HG02678 (cell line): ENCODE measurements at regions not wholly inside any gene's neighbourhood (a gene's known extent, or its start where the extent isn't known, plus 50 kb on each side); places are given as distances from the start of the nearest gene placed in this dataset.
"Not testable (repeated sequence)": the region's sequence is repeated elsewhere in the genome, so short reads cannot be mapped to it uniquely, and the experiment has no call there.

Experiments
- ATAC-seq: cut with Tn5 transposase; IDR thresholded peaks from one replicate; pipeline ENCODE4 v1.9.1; 2021; ENCODE audit warnings: mild to moderate bottlenecking, moderate library complexity; ENCODE audit not compliant: unreplicated experiment

- ATAC-seq = no peak
These were observed 300.3 kb downstream of the NPHP4 start for GRCh38 chr1:5691795-5692509.

DNA sequence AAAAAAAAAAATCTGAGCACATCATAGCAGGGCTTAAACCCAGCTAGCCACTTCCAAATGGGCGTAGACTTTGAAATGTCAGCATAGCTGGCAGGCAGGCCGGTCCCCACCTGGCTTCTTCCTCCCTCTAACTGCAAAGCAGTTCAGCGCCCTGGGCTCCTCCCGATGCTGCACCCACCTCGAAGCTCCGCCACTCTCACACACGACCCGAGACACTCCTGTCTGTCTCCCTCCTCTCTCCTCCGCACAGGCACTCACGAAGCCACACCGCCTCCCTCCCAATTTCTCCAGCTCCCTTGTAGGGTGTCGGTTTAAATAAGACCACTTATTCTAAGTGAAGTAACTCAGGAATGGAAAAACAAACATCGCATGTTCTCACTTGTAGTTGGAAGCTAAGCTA lies 301.3 kb downstream of the NPHP4 start:
- ATAC-seq = no peak

DNA sequence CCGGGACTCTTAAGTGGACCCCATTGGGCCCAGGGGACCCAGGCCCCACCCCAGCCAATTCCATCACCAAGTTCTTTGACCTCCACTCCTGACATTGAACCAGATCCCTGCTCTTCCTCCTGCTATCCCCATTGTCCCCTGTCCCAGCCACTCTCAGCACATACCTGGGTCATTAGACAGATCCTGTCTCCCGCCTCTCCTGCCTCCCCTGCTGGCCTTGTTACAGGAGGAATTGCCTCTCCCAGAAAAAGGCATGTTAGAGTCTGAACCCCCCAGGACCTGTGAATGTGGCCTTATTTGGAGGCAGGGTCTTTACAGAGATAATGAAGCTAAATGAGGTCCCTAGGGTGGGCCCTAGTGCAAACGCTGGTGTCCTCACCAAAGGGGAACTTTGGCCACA lies 301.9 kb downstream of the NPHP4 start:
- ATAC-seq = no peak

GRCh38 chr1:5688081-5689077 lies 303.8 kb downstream of the NPHP4 start:
- no peak for ATAC-seq

GRCh38 chr1:5686925-5687706 lies 305.1 kb downstream of the NPHP4 start:
- ATAC-seq = no peak

DNA sequence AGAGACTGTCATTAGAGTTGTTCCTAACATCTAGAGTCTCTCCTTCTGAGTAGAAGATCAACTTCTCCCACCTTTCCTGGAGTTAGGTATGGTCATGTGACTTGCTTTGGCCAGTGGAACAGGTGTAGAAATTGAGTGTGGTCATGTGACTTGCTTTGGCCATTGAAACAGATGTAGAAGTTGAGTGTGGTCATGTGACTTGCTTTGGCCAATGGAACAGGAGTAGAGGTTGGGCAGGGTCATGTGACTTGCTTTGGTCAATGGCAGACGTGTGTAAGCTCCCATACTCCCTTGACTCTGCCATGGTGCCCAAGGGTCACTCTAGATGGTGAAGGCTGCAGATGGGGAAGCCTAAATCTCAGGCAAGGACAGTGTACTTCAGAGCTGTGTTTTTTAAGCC lies 306.0 kb downstream of the NPHP4 start:
- no peak for ATAC-seq

- no peak for ATAC-seq
These were observed 306.7 kb downstream of the NPHP4 start for GRCh38 chr1:5685446-5686040.

DNA sequence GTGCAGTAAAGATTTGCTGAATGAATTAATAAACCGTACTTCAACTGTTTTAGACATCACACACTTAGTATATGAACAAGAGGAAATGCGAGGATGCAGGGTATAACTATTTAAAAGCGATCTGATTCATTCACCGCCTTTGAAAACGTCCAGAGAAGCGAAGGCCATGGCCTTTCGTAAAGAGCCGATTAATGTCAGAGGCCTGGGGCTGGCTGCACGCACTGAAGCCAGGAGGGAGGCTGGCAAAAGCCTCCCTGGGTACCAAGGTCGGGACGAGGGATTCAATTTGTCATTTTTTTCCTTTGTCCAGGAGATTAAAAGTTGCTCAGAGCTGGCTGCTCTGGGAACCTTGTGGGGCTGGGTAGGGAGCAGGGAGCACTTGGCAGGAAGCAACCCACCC lies 307.4 kb downstream of the NPHP4 start:
- ATAC-seq = no peak

- no peak for ATAC-seq
These were observed 308.8 kb downstream of the NPHP4 start for GRCh38 chr1:5683446-5683845.

GRCh38 chr1:5682626-5683225 lies 309.5 kb downstream of the NPHP4 start:
- no peak for ATAC-seq

DNA sequence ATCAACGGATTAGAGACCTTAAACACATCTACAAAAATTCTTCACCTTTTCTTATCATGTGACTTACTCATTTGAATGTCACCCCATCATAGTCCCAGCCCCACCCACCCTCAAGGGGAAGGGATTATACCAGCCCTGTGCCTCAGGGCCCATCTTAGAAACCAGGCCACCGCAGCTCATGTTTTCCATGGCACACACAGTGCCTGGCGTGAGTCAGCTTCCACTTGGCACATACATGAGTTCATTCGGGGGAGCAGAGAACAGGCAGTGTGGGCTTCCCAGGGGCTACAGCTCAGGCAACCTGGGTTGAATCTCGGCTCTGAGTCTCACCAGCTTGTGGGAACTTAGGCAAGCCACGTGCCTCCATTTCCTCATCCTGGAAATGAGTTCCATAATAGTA lies 310.6 kb downstream of the NPHP4 start:
- no peak for ATAC-seq

DNA sequence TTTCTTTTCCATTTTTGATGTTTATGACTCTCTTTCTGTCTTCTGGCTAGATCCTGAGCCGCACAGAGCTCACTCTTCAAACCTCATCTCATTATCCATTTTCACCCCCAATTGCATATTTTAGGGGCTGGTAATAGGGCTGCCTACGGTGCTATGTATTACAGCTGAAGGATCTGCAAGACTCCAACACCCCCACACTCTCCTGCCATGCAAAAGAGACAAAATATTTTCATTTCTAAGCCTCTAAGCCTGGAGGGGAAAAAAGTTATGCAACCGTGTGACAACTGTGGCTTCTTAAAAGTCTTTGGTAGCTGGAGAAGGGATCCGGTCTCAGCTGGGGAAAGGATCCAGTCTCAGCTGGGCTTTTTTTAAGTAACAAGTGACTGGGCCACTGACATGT lies 311.6 kb downstream of the NPHP4 start:
- no peak for ATAC-seq

DNA sequence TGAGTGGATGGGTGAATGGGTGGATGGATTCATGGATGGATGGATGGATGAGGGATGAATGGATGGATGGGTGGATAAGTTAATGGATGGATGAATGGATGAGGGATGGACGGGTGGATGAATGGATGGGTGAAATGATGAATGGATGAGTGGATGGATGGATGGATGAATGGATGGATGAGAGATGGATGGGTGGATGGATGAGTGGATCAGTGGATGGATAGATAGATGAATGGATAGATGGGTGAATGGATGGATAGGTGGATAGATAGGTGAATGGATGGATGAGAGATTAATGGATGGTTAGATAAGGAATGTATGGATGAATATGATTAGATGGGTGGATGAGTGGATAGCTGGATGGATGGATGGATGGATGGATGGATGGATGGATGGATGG lies 313.5 kb downstream of the NPHP4 start:
- ATAC-seq = no peak

- ATAC-seq = not testable (repeated sequence)
These were observed 319.9 kb downstream of the NPHP4 start for GRCh38 chr1:5672355-5672754.

- no peak for ATAC-seq
These were observed 321.5 kb downstream of the NPHP4 start for GRCh38 chr1:5670590-5671350.

- no peak for ATAC-seq
These were observed 324.5 kb downstream of the NPHP4 start for GRCh38 chr1:5667513-5668325.

DNA sequence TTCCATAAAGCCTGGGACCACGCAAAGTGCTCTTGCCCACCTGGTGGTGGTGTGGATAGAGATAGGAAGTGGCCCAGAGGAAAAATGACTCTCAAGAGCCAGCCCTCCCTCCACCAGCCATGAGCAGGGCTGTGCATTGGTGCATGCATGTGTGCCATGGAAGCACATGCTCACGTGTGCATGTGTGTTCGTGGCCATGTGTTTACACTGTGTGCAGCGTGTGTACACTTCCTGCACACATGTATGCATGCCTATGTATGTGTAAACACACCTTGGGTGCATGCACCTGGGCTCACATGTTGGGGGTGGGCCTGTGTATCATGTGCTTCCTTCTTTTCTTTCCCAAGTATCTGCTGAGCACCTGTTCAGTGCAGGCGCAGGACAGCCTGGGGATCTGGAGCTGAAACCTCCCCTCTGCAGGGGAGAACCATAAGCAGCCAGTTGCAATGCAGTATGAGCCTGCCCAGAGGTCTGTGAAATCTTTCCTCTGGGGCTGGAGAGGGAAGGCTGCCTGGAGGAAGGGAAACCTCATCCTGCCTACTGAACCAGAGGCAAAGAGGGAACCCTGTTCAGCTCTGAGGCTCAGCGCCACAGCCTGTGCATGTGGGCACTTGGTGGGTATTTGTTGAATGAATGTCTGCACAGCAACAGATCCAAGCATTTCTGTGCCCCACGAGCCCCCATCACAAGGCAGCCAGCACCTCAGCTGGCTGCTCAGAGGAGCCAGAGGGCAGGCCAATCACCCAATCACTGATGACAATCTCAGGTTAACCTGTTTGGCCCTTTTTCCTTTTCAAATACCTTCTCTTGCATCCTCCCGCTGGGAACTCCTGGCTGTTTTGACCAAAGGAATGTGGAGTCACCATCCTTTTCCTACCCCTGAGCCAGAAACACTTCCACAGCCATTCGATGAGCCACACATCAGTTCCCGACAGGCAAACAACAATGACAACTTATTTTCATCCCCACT lies 327.0 kb downstream of the NPHP4 start:
- no peak for ATAC-seq
